NOMO-1 (cell line): ENCODE measurements at regions not wholly inside any gene's neighbourhood (a gene's known extent, or its start where the extent isn't known, plus 50 kb on each side); places are given as distances from the start of the nearest gene placed in this dataset.
"Not testable (repeated sequence)": the region's sequence is repeated elsewhere in the genome, so short reads cannot be mapped to it uniquely, and the experiment has no call there.

Experiments
- DNase-seq, 2 experiments: peaks; one replicate each; lab custom pipeline; 2025; ENCODE audit not compliant: unreplicated experiment in 2 of 2; lab: John Stamatoyannopoulos, UW

GRCh38 chr2:190584980-190585661, 50.6 kb upstream of the NEMP2 start:
- DNase-seq = no peak

- no peak for DNase-seq
Measured at GRCh38 chr2:190587106-190587505, 52.6 kb upstream of the NEMP2 start.

GRCh38 chr2:190589008-190589407, 54.5 kb upstream of the NEMP2 start:
- no peak for DNase-seq

- DNase-seq = no peak
Measured at GRCh38 chr2:190591437-190591836, 56.9 kb upstream of the NEMP2 start.

- DNase-seq = no peak
Measured at GRCh38 chr2:190592831-190593230, 56.1 kb upstream of the NAB1 start.

- not testable (repeated sequence) for DNase-seq
Measured at GRCh38 chr2:190595879-190596278, 53.0 kb upstream of the NAB1 start.

GRCh38 chr2:190596993-190597392, 51.9 kb upstream of the NAB1 start:
- no peak for DNase-seq

GRCh38 chr2:190598621-190599020, 50.3 kb upstream of the NAB1 start:
- DNase-seq = no peak

- peak in 1 of 2 experiments; percentile 29 for DNase-seq
Measured at GRCh38 chr2:190599073-190599472, 49.8 kb upstream of the NAB1 start.
